Mesendoderm (in vitro differentiated cells): ENCODE measurements at regions not wholly inside any gene's neighbourhood (a gene's known extent, or its start where the extent isn't known, plus 50 kb on each side); places are given as distances from the start of the nearest gene placed in this dataset.
"Not testable (repeated sequence)": the region's sequence is repeated elsewhere in the genome, so short reads cannot be mapped to it uniquely, and the experiment has no call there.

Experiments used
- DNase-seq: peaks from one replicate; pipeline ENCODE4 v3.0.0; 2013
- H2AK5ac ChIP-seq: 2 replicates; pipeline ENCODE4 v1.6.1; 2013; ENCODE audit warnings: low read length, inconsistent platforms
- H2BK120ac ChIP-seq: 2 replicates; pipeline ENCODE4 v1.6.1; 2013; ENCODE audit warnings: low read depth, mild to moderate bottlenecking, low read length, moderate library complexity, mixed read lengths
- H2BK15ac ChIP-seq: replicated peaks from 2 replicates; pipeline ENCODE4 v1.6.1; 2013; ENCODE audit warnings: low read depth, mild to moderate bottlenecking, moderate library complexity
- H2BK5ac ChIP-seq: 2 replicates; pipeline ENCODE4 v1.6.1; 2013; ENCODE audit warnings: low read length, inconsistent platforms
- H3K18ac ChIP-seq: 2 replicates; pipeline ENCODE4 v1.6.1; 2013; ENCODE audit warnings: mild to moderate bottlenecking, low read length, mixed read lengths
- H3K23ac ChIP-seq: one replicate; pipeline ENCODE4 v1.6.1; 2013; ENCODE audit warnings: low read length
- H3K27ac ChIP-seq: 2 replicates; pipeline ENCODE4 v1.5.1; 2013; ENCODE audit warnings: low read depth, mild to moderate bottlenecking, inconsistent platforms, low read length, moderate library complexity
- H3K27me3 ChIP-seq: 2 replicates; pipeline ENCODE4 v1.6.1; 2013; ENCODE audit warnings: low read length, control low read depth, mild to moderate bottlenecking, inconsistent platforms; ENCODE audit not compliant: insufficient read depth, poor library complexity
- H3K36me3 ChIP-seq: 2 replicates; pipeline ENCODE4 v1.6.1; 2013; ENCODE audit warnings: low read length, inconsistent platforms; ENCODE audit not compliant: control insufficient read depth, insufficient read depth
- H3K4ac ChIP-seq: one replicate; pipeline ENCODE4 v1.6.1; 2013; ENCODE audit warnings: low read depth, mild to moderate bottlenecking, low read length, moderate library complexity
- H3K4me1 ChIP-seq: 2 replicates; pipeline ENCODE4 v1.6.1; 2013; ENCODE audit warnings: low read depth, low read length, inconsistent platforms; ENCODE audit not compliant: control insufficient read depth
- H3K4me2 ChIP-seq: 2 replicates; pipeline ENCODE4 v1.6.1; 2013; ENCODE audit warnings: low read length
- H3K4me3 ChIP-seq: 2 replicates; pipeline ENCODE4 v1.5.1; 2013; ENCODE audit warnings: mild to moderate bottlenecking, low read length
- H3K56ac ChIP-seq: one replicate; pipeline ENCODE4 v1.6.1; 2013; ENCODE audit warnings: low read length
- H3K79me1 ChIP-seq: 2 replicates; pipeline ENCODE4 v1.6.1; 2013; ENCODE audit warnings: low read length, inconsistent platforms
- H3K79me2 ChIP-seq: 2 replicates; pipeline ENCODE4 v1.6.1; 2013; ENCODE audit warnings: mild to moderate bottlenecking, low read length; ENCODE audit not compliant: control insufficient read depth, insufficient read depth
- H3K9ac ChIP-seq: 2 replicates; pipeline ENCODE4 v1.6.1; 2013; ENCODE audit warnings: low read length, inconsistent platforms
- H4K5ac ChIP-seq: one replicate; pipeline ENCODE4 v1.6.1; 2013; ENCODE audit warnings: low read length
- H4K8ac ChIP-seq: one replicate; pipeline ENCODE4 v1.6.1; 2013; ENCODE audit warnings: low read depth, mild to moderate bottlenecking, control low read depth, low read length, moderate library complexity
- WGBS: extraction: QIAGEN DNeasy Blood & Tissue Kit; methylation state at CpG from one replicate; pipeline ENCODE4 v1.1.7; 2013; ENCODE audit warnings: low lambda C conversion rate, missing lambda C conversion rate; ENCODE audit not compliant: insufficient coverage; ENCODE audit errors: extremely low coverage; 5-methylcytosine and 5-hydroxymethylcytosine counted together

DNA sequence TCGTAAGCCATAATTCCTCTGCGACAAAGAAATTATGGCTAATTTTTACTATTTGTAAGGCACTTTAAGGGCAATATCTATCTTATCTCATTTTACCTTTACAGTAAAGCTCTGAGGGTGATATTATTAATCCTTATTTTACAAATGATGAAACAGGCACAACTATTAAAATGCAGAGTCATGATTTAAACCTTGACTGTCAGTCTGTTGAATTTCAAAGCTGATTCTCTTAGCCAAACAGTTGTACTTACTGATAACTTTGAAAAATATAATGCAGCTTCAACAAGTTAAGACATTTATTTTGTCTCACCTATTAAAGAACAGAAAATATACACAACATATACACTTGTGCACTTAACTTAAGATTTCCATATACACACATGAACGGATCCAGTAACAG, 88.2 kb downstream of the SMPDL3A start:
- Histone ChIP-seq H2BK5ac (no peak overlapping the region), H3K27ac (no peak overlapping the region), H2BK15ac (no peak overlapping the region), H3K18ac (no peak overlapping the region), H4K8ac (no peak overlapping the region), H3K79me1 (no peaks in the 10 kb centered on the region), H3K4me2 (no peak overlapping the region), H2BK120ac (no peak overlapping the region), H3K4me1 (no peaks in the 10 kb centered on the region), H3K79me2 (no peaks in the 10 kb centered on the region), H3K36me3 (no peaks in the 10 kb centered on the region), H3K9ac (no peak overlapping the region), H3K23ac (no peak overlapping the region), H3K56ac (no peak overlapping the region), H3K4me3 (no peak overlapping the region), H2AK5ac (no peak overlapping the region), H3K4ac (no peak overlapping the region), H3K27me3 (no peaks in the 10 kb centered on the region), H4K5ac (no peak overlapping the region)
- DNase-seq = no peak
- WGBS = no CpG with 5 or more reads among the region's 3 CpGs

DNA sequence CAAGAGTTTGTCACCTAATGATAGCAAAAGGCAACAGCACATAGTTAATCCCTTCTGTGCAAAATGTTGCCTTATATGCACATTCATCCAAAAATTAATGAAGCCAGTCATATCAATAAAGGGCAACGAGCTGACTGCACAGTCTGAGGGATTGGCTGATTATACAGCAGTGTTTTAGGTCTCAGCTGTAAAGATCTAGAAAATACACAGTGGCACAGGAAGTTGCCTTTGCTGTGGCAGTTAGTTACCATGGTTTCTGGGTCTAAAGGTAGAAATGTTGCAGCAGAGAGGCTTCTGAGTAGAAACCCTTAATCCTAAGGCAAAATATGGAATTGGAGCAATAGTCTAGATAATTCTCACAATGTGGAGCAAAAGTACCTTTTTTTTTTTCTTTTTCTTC, 89.7 kb downstream of the SMPDL3A start:
- Histone ChIP-seq H3K4me3 (no peak overlapping the region), H3K27me3 (no peaks in the 10 kb centered on the region), H3K4ac (no peak overlapping the region), H2BK120ac (no peak overlapping the region), H3K27ac (no peak overlapping the region), H4K5ac (no peak overlapping the region), H3K4me2 (no peak overlapping the region), H2BK5ac (no peak overlapping the region), H3K79me2 (no peaks in the 10 kb centered on the region), H3K18ac (no peak overlapping the region), H4K8ac (no peak overlapping the region), H2BK15ac (no peak overlapping the region), H2AK5ac (no peak overlapping the region), H3K9ac (no peak overlapping the region), H3K36me3 (no peaks in the 10 kb centered on the region), H3K56ac (no peak overlapping the region), H3K79me1 (no peaks in the 10 kb centered on the region), H3K23ac (no peak overlapping the region), H3K4me1 (no peaks in the 10 kb centered on the region)
- DNase-seq = no peak
- no CpG with 5 or more reads among the region's 1 CpG for WGBS

DNA sequence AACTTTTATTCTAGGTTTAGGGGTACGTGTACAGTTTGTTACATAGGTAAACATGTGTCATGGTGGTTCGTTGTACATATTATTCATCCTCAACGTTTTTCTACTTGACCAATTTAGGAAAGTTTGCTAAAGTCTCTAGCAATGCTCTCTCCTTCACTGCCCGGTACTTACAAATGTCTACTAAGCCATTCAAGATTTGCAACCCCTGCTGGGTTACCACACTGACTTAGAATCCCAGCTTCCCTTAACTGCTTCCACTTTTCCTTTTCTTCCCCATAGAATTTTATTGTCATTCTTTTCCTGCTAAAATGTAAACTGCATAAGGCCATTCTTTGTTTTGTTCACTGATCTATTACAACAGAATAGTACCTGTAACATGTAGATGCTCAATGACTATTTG, 97.4 kb downstream of the SMPDL3A start:
- no peak overlapping the region for H2BK5ac ChIP-seq
- no peak overlapping the region for H3K23ac ChIP-seq
- no peak overlapping the region for H3K9ac ChIP-seq
- no peaks in the 10 kb centered on the region for H3K36me3 ChIP-seq
- H3K79me2 ChIP-seq = no peaks in the 10 kb centered on the region
- H4K5ac ChIP-seq = no peak overlapping the region
- no peaks in the 10 kb centered on the region for H3K79me1 ChIP-seq
- no peak overlapping the region for H2BK120ac ChIP-seq
- no peak overlapping the region for H2AK5ac ChIP-seq
- H4K8ac ChIP-seq = no peak overlapping the region
- H3K18ac ChIP-seq = no peak overlapping the region
- no peak overlapping the region for H3K4me3 ChIP-seq
- H3K4me1 ChIP-seq = no peaks in the 10 kb centered on the region
- H3K27me3 ChIP-seq = no peaks in the 10 kb centered on the region
- no peak overlapping the region for H3K56ac ChIP-seq
- H3K4ac ChIP-seq = no peak overlapping the region
- H3K27ac ChIP-seq = no peak overlapping the region
- H3K4me2 ChIP-seq = no peak overlapping the region
- DNase-seq = no peak
- H2BK15ac ChIP-seq = no peak overlapping the region
- no CpG with 5 or more reads among the region's 4 CpGs for WGBS

DNA sequence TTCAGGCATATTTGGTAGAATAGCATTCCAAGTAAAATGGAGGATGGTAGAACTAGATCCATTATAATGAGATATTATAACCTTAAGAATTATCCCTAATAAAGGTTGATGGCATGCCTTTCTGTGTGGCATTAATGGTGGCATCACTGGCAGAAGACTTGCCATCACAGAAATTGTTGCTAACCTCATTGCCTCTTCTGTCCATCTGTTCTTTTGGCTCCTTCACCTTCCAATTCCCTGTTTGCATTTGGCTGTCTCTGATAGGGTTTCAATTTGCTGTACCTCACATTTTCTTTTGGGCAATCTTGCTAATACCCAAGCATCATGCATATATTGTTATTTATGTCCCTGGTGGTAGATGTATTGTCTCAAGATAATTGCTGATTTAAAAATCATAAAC, 98.9 kb downstream of the SMPDL3A start:
- H2BK5ac ChIP-seq = no peak overlapping the region
- no peaks in the 10 kb centered on the region for H3K79me2 ChIP-seq
- no peak overlapping the region for H3K18ac ChIP-seq
- H3K36me3 ChIP-seq = no peaks in the 10 kb centered on the region
- no peak overlapping the region for H3K27ac ChIP-seq
- no peak overlapping the region for H3K56ac ChIP-seq
- H3K9ac ChIP-seq = no peak overlapping the region
- no peaks in the 10 kb centered on the region for H3K27me3 ChIP-seq
- H3K4me2 ChIP-seq = no peak overlapping the region
- H2BK120ac ChIP-seq = no peak overlapping the region
- no peaks in the 10 kb centered on the region for H3K79me1 ChIP-seq
- H2AK5ac ChIP-seq = no peak overlapping the region
- H3K23ac ChIP-seq = no peak overlapping the region
- no peaks in the 10 kb centered on the region for H3K4me1 ChIP-seq
- no peak overlapping the region for H2BK15ac ChIP-seq
- no peak overlapping the region for H4K8ac ChIP-seq
- no peak for DNase-seq
- H3K4me3 ChIP-seq = no peak overlapping the region
- no peak overlapping the region for H4K5ac ChIP-seq
- H3K4ac ChIP-seq = no peak overlapping the region

DNA sequence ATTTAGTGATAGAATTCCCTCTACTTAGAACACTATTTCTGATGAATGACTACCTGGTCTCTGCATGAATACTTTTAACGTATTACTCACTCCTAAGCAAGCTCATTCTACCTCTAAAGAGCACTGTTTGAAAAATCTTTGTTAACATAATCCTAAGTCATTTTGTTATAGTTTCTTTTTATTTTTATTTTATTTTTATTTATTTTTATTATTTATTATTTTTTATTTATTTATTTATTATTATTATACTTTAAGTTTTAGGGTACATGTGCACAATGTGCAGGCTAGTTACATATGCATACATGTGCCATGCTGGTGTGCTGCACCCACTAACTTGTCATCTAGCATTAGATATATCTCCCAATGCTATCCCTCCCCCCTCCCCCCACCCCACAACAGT, 99.6 kb downstream of the SMPDL3A start:
- H3K9ac ChIP-seq, H3K79me1 ChIP-seq, H3K18ac ChIP-seq, H2BK120ac ChIP-seq, H2BK5ac ChIP-seq, H4K5ac ChIP-seq, H2AK5ac ChIP-seq, H3K27ac ChIP-seq, H3K79me2 ChIP-seq, H3K4me1 ChIP-seq, H3K4ac ChIP-seq, H3K27me3 ChIP-seq, H3K36me3 ChIP-seq, H2BK15ac ChIP-seq, H4K8ac ChIP-seq, H3K4me2 ChIP-seq, DNase-seq, H3K4me3 ChIP-seq, H3K23ac ChIP-seq, H3K56ac ChIP-seq: not testable (repeated sequence)
- WGBS = no CpG with 5 or more reads among the region's 1 CpG

DNA sequence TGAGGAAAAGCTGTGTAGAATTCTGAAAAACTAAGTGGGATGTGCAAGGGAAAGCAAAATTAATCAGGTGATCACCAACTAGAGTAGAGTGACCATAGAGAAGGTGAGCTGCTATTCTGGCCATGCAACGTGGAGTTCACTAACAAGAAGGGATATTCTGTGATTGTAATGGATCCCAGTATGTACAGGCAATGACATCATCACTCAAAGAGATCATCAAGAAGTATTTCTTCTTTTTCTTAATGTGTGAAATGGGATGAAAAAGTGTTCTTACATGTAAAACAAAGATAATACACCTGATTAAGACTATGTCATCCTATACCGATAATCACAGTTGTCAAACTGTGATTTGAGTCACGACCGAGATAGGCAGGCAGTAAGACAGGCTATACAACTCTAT, 101.2 kb downstream of the SMPDL3A start:
- no peak overlapping the region for H2BK15ac ChIP-seq
- no peak overlapping the region for H2AK5ac ChIP-seq
- H3K79me1 ChIP-seq = no peaks in the 10 kb centered on the region
- no peak overlapping the region for H2BK5ac ChIP-seq
- no peaks in the 10 kb centered on the region for H3K36me3 ChIP-seq
- no peak overlapping the region for H3K4me3 ChIP-seq
- no peak overlapping the region for H3K18ac ChIP-seq
- no peak overlapping the region for H2BK120ac ChIP-seq
- no peak overlapping the region for H3K23ac ChIP-seq
- no CpG with 5 or more reads among the region's 4 CpGs for WGBS
- DNase-seq = no peak
- H4K5ac ChIP-seq = no peak overlapping the region
- H3K79me2 ChIP-seq = no peaks in the 10 kb centered on the region
- H3K4me1 ChIP-seq = no peaks in the 10 kb centered on the region
- H3K4me2 ChIP-seq = no peak overlapping the region
- no peak overlapping the region for H3K4ac ChIP-seq
- H3K56ac ChIP-seq = no peak overlapping the region
- H3K27me3 ChIP-seq = no peaks in the 10 kb centered on the region
- H3K9ac ChIP-seq = no peak overlapping the region
- H3K27ac ChIP-seq = no peak overlapping the region
- H4K8ac ChIP-seq = no peak overlapping the region
